ENCODE measurements at regions not wholly inside any gene's neighbourhood (a gene's known extent, or its start where the extent isn't known, plus 50 kb on each side); places are given as distances from the start of the nearest gene placed in this dataset.

DNA sequence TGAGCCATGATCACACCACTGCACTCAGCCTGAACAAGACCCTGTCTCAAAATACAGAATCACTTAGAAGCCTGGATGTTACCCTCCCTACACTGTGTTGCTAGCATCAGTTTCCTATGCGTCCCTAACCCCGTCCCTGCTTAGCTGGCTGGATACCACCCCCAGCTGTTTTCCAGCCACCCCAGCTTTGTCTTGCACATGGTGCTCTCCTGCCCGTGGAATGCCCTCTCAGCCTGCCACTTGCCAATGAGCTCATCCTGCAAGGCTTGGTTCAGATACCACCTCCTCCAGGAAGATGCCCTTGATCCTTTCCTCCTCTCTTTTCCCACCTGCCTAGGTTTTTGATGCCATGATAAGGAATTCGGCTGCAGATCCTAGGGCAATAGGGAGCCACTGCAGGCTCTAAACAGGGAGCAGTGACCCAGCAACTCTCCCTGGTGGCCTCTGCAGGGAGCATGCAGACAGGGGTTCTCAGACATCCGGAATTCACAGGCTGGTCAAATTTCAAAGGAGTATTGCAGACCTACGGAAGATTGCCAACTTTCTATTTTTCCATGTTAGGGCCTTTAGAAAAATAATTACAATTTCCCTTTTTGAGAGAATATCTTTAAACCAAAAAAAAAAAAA is 52.7 kb upstream of the WNT7B start:
- TF ChIP-seq POLR2A (IDR thresholded peaks at IDR 0.05) (no peak), POLR2AphosphoS5 (IDR thresholded peaks at IDR 0.05) (no peak), EP300 (IDR thresholded peaks at IDR 0.05) (no peak)
- TF ChIP-seq, protein P1, sequence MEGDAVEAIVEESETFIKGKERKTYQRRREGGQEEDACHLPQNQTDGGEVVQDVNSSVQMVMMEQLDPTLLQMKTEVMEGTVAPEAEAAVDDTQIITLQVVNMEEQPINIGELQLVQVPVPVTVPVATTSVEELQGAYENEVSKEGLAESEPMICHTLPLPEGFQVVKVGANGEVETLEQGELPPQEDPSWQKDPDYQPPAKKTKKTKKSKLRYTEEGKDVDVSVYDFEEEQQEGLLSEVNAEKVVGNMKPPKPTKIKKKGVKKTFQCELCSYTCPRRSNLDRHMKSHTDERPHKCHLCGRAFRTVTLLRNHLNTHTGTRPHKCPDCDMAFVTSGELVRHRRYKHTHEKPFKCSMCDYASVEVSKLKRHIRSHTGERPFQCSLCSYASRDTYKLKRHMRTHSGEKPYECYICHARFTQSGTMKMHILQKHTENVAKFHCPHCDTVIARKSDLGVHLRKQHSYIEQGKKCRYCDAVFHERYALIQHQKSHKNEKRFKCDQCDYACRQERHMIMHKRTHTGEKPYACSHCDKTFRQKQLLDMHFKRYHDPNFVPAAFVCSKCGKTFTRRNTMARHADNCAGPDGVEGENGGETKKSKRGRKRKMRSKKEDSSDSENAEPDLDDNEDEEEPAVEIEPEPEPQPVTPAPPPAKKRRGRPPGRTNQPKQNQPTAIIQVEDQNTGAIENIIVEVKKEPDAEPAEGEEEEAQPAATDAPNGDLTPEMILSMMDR (IDR thresholded peaks at IDR 0.05), result no peak
- WGBS, 2 donors (ENCODE audit: low coverage in 1 of 2), result 88 to 100% methylated on average over 1 to 5 of the region's 6 CpGs
- H3K9me3 ChIP-seq, result no peaks in the 10 kb centered on the region
- no peak for ATAC-seq
- H3K4me3 ChIP-seq, result no peak overlapping the region
- no peaks in the 10 kb centered on the region for H3K36me3 ChIP-seq
- peaks cover 0 to 20% (median 10%) of the 10 kb centered on the region in 3 donors for H3K4me1 ChIP-seq
- no peaks in the 10 kb centered on the region for H3K27me3 ChIP-seq
- H3K27ac ChIP-seq, result no peak overlapping the region

DNA sequence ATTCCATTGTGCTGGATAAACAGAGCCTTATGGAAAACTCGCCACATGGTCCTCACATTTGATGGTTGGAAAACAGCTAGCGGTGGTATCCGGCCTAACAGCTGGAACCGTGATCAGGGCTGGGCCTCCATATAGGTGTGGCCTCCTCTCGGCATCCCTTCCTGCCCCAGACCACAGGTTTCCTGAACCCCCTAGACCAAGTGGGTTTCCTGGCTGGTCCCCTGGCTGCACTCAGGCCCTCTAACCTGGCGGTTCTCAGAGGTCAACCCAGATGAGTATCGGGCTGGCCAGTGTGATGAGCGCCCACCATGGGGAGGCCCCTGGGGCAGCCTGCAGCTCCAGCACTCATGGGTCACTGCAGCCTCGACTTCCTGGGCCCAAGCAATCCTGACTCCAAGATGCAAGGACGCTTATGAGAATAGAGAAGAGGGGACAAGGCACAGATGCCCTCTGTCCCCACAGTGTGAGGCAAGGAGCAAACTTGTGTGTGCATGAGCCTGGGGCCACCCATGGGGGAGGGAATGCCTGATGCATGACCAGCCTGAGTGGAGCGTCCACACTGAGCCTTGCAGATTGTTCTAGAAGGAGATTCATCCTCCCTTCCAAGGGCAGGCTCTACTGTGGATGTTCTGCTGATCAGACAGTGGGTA is 53.4 kb upstream of the WNT7B start:
- no peak for ATAC-seq
- Histone ChIP-seq H3K36me3 (no peaks in the 10 kb centered on the region), H3K27me3 (no peaks in the 10 kb centered on the region), H3K4me1 (peaks cover 0 to 27% (median 10%) of the 10 kb centered on the region in 3 donors), H3K4me3 (no peak overlapping the region), H3K27ac (peak overlapping the region in 1 of 4 donors; percentile 16), H3K9me3 (no peaks in the 10 kb centered on the region)
- no peak for TF ChIP-seq POLR2AphosphoS5 (IDR thresholded peaks at IDR 0.05)
- no peak for TF ChIP-seq POLR2A (IDR thresholded peaks at IDR 0.05)
- TF ChIP-seq, protein P1 (IDR thresholded peaks at IDR 0.05), result no peak
- no peak for TF ChIP-seq EP300 (IDR thresholded peaks at IDR 0.05)
- 77 to 87% methylated on average over 3 to 5 of the region's 11 CpGs for WGBS, 2 donors (ENCODE audit: low coverage in 1 of 2)

DNA sequence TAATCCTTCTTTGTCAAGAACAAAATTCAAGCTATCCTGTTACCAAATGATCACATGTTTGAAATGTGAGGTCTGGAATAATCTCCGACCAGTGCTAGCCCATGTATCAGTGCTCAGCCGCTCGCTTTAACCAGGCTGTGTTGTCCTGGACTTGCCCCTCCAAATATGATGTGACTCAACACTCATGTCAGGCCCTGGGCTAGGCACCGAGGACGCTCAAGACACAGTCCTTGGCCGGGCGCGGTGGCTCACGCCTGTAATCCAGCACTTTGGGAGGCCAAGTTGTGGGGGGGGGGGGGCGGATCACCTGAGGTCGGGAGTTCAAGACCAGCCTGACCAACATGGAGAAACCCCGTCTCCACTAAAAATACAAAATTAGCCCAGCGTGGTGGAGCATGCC is 54.1 kb upstream of the WNT7B start:
- Histone ChIP-seq H3K36me3 (no peaks in the 10 kb centered on the region), H3K4me1 (peaks cover 0 to 28% (median 10%) of the 10 kb centered on the region in 3 donors), H3K27me3 (no peaks in the 10 kb centered on the region), H3K9me3 (no peaks in the 10 kb centered on the region), H3K4me3 (no peak overlapping the region), H3K27ac (no peak overlapping the region)
- TF ChIP-seq, protein P1 (IDR thresholded peaks at IDR 0.05), result no peak
- TF ChIP-seq POLR2AphosphoS5 (IDR thresholded peaks at IDR 0.05) (no peak), POLR2A (IDR thresholded peaks at IDR 0.05) (no peak), EP300 (IDR thresholded peaks at IDR 0.05) (no peak)
- ATAC-seq, result no peak
- 100% methylated on average over 2 to 3 of the region's 13 CpGs for WGBS, 2 donors (ENCODE audit: low coverage in 1 of 2)

DNA sequence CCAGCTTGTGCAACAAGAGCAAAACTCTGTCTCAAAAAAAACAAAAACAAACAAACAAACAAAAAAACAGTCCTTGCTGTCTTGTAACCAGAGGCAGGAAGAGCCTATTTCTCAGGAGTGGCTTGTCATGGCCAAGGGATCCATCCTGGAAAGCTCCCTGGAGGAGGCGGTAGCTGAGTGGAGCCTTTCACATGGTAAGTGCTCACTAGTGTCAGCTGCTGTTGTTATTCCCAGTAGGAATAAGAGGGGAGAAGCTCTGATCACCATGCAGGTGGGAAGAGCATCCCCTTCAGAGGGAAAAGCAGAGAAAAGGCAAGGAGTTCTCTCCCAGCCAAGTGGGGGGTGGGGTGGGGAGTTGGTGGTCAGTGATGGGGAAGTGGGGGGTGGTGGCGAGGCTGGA is 54.6 kb upstream of the WNT7B start:
- no peaks in the 10 kb centered on the region for H3K27me3 ChIP-seq
- peaks cover 0 to 29% (median 9%) of the 10 kb centered on the region in 3 donors for H3K4me1 ChIP-seq
- no peaks in the 10 kb centered on the region for H3K36me3 ChIP-seq
- no peaks in the 10 kb centered on the region for H3K9me3 ChIP-seq
- TF ChIP-seq EP300 (IDR thresholded peaks at IDR 0.05) (no peak), POLR2A (IDR thresholded peaks at IDR 0.05) (no peak), POLR2AphosphoS5 (IDR thresholded peaks at IDR 0.05) (no peak)
- TF ChIP-seq, protein P1 (IDR thresholded peaks at IDR 0.05), result no peak
- 86 to 93% methylated on average over 1 to 2 of the region's 2 CpGs for WGBS, 2 donors (ENCODE audit: low coverage in 1 of 2)
- H3K4me3 ChIP-seq, result no peak overlapping the region
- H3K27ac ChIP-seq, result peak overlapping the region in 1 of 4 donors; percentile 14
- no peak for ATAC-seq

Data from gastroesophageal sphincter (tissue), 4 donors.